KMS-11 (cell line): ENCODE measurements at regions not wholly inside any gene's neighbourhood (a gene's known extent, or its start where the extent isn't known, plus 50 kb on each side); places are given as distances from the start of the nearest gene placed in this dataset.

Source experiments
- H2AFZ ChIP-seq: fragments of 200-600 bp; sonication (generic); 2 replicates; pipeline ENCODE4 v1.6.1; 2016; ENCODE audit warnings: antibody characterized with exemption, mixed run types, low read depth
- H3K27ac ChIP-seq: fragments of 200-600 bp; sonication (generic); 2 replicates; pipeline ENCODE4 v1.6.1; 2016; ENCODE audit warnings: mild to moderate bottlenecking, mixed run types
- H3K27me3 ChIP-seq: fragments of 200-600 bp; sonication (generic); 2 replicates; pipeline ENCODE4 v1.6.1; 2017; ENCODE audit warnings: mild to moderate bottlenecking, low read depth, mixed run types, moderate library complexity; ENCODE audit not compliant: insufficient read depth
- H3K36me3 ChIP-seq: fragments of 200-600 bp; sonication (generic); 2 replicates; pipeline ENCODE4 v1.6.1; 2017; ENCODE audit warnings: mild to moderate bottlenecking, mixed run types; ENCODE audit not compliant: insufficient read depth
- H3K4me1 ChIP-seq: fragments of 200-600 bp; sonication (generic); 2 replicates; pipeline ENCODE4 v1.6.1; 2016; ENCODE audit warnings: mild to moderate bottlenecking, low read depth, mixed run types; ENCODE audit not compliant: poor library complexity, severe bottlenecking
- H3K4me2 ChIP-seq: fragments of 200-600 bp; sonication (generic); 2 replicates; pipeline ENCODE4 v1.7.0; 2016; ENCODE audit warnings: mild to moderate bottlenecking, mixed run types
- H3K4me3 ChIP-seq: fragments of 200-600 bp; sonication (generic); IDR thresholded peaks from 2 replicates; pipeline ENCODE4 v1.6.1; 2017; ENCODE audit warnings: low read depth, low read length, mixed read lengths; ENCODE audit not compliant: insufficient read depth
- H3K79me2 ChIP-seq: fragments of 200-600 bp; sonication (generic); 2 replicates; pipeline ENCODE4 v1.6.1; 2016; ENCODE audit warnings: low read depth, mixed run types; ENCODE audit not compliant: insufficient read depth
- H3K9ac ChIP-seq: fragments of 200-600 bp; sonication (generic); 2 replicates; pipeline ENCODE4 v1.6.1; 2016; ENCODE audit warnings: mild to moderate bottlenecking, mixed run types
- H4K20me1 ChIP-seq: fragments of 200-600 bp; sonication (generic); 2 replicates; pipeline ENCODE4 v1.6.1; 2016; ENCODE audit warnings: mild to moderate bottlenecking, mixed run types; ENCODE audit not compliant: insufficient read depth
- TF ChIP-seq, protein P1 (sequence below): fragments of 200-600 bp; sonication (generic); conservative IDR thresholded peaks from 2 replicates; pipeline ENCODE4 v1.6.1; 2017; ENCODE audit warnings: low read depth, mild to moderate bottlenecking, antibody characterized with exemption, low read length, moderate library complexity, mixed read lengths

DNA sequence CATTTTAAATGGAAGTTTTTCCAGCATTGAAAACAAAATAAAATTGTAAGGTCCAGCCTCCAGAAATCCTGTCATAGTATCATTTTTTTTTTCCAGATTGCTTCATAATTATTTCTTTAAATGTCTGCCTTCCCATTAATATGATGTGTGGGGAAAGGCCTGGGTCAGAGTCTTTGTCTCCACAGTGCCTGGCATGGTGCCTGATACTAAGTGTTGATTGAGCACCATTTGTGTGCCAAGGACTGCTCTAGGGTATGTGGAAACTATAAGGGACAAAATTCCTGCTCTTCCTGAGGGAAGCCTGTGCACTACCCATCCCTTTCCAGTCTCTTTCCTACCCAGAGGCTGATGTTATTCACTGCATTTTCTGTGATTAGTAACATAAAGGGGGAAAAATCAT, 53.1 kb upstream of the BEND4 start:
- Histone ChIP-seq H2AFZ (no peak overlapping the region), H3K79me2 (no peaks in the 10 kb centered on the region), H4K20me1 (no peaks in the 10 kb centered on the region), H3K9ac (no peak overlapping the region), H3K4me3 (no peak overlapping the region), H3K4me2 (no peak overlapping the region), H3K4me1 (no peaks in the 10 kb centered on the region), H3K27ac (no peak overlapping the region), H3K27me3 (no peaks in the 10 kb centered on the region), H3K36me3 (no peaks in the 10 kb centered on the region)
- TF ChIP-seq, protein P1, sequence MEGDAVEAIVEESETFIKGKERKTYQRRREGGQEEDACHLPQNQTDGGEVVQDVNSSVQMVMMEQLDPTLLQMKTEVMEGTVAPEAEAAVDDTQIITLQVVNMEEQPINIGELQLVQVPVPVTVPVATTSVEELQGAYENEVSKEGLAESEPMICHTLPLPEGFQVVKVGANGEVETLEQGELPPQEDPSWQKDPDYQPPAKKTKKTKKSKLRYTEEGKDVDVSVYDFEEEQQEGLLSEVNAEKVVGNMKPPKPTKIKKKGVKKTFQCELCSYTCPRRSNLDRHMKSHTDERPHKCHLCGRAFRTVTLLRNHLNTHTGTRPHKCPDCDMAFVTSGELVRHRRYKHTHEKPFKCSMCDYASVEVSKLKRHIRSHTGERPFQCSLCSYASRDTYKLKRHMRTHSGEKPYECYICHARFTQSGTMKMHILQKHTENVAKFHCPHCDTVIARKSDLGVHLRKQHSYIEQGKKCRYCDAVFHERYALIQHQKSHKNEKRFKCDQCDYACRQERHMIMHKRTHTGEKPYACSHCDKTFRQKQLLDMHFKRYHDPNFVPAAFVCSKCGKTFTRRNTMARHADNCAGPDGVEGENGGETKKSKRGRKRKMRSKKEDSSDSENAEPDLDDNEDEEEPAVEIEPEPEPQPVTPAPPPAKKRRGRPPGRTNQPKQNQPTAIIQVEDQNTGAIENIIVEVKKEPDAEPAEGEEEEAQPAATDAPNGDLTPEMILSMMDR, result no peak

DNA sequence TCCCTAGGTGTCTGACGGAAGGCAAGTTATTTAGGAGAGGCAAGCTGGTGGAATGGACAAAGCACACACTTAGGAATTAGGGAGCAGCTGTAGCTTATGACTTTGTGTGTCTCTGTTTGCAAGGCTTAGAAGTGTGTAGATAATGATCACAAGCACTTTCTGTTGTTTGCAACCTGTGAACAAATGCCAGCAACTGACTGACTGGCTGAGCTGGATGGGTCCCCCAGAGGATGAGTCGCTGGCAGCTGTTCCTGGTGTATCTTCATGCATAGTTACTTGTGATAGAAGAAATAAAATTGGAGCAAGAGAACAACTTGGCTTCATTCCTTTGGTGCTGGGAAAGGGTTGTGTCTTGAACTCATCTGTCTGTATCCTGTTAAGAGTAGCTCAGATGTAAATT, 64.2 kb upstream of the BEND4 start:
- no peak overlapping the region for H3K4me3 ChIP-seq
- H3K79me2 ChIP-seq, result no peaks in the 10 kb centered on the region
- no peaks in the 10 kb centered on the region for H4K20me1 ChIP-seq
- H3K27me3 ChIP-seq, result no peaks in the 10 kb centered on the region
- H2AFZ ChIP-seq, result no peak overlapping the region
- no peak overlapping the region for H3K4me2 ChIP-seq
- no peak overlapping the region for H3K9ac ChIP-seq
- H3K36me3 ChIP-seq, result no peaks in the 10 kb centered on the region
- TF ChIP-seq, protein P1, result no peak
- H3K4me1 ChIP-seq, result no peaks in the 10 kb centered on the region
- no peak overlapping the region for H3K27ac ChIP-seq

DNA sequence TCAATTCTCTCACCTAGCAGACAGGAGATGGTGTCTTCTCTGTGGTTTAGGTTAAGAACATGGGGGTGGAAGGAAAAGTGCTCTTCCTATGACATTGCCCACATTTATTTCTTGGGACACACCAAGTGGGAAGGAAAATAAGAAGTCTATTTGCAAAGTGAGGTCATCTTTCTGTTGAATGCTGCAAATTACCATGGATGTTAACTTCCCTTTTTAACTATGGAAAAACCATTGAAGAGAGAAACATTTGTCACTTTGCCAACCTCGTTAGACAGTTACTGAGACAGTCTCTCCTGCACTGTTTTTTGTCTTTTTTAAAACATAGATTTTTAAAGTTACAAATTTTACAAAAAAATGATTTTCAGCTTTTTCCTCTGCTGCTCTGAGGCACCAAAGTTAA, 72.8 kb upstream of the BEND4 start:
- Histone ChIP-seq H3K27me3 (no peaks in the 10 kb centered on the region), H3K36me3 (no peaks in the 10 kb centered on the region), H3K4me1 (no peaks in the 10 kb centered on the region), H4K20me1 (no peaks in the 10 kb centered on the region), H3K79me2 (no peaks in the 10 kb centered on the region), H3K27ac (no peak overlapping the region), H3K9ac (no peak overlapping the region), H3K4me2 (no peak overlapping the region), H3K4me3 (no peak overlapping the region), H2AFZ (no peak overlapping the region)
- TF ChIP-seq, protein P1, result no peak

DNA sequence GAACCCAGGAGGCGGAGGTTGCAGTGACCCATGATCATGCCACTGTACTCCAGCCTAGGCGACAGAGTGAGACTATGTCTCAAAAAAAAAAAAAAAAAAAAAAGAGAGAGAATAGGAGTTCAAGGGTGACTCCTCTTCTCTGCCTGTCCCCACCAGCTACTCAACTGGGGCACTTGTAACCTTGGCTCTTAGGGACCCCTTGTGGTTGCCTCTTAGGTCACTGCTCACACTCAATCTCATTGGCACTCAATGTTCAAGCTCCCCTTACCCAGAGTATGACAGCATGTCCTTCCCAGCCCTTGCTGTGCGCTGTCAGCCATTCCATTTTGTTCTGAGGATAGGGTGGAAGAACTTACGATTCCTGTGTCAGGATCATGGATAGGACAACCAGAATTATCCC, 82.4 kb upstream of the BEND4 start:
- Histone ChIP-seq H3K4me2 (no peak overlapping the region), H4K20me1 (no peaks in the 10 kb centered on the region), H3K4me3 (no peak overlapping the region), H3K27ac (no peak overlapping the region), H3K27me3 (no peaks in the 10 kb centered on the region), H2AFZ (no peak overlapping the region), H3K9ac (no peak overlapping the region), H3K36me3 (no peaks in the 10 kb centered on the region), H3K79me2 (no peaks in the 10 kb centered on the region), H3K4me1 (no peaks in the 10 kb centered on the region)
- TF ChIP-seq, protein P1, result no peak
